ENCODE measurements at regions not wholly inside any gene's neighbourhood (a gene's known extent, or its start where the extent isn't known, plus 50 kb on each side); places are given as distances from the start of the nearest gene placed in this dataset.

DNA sequence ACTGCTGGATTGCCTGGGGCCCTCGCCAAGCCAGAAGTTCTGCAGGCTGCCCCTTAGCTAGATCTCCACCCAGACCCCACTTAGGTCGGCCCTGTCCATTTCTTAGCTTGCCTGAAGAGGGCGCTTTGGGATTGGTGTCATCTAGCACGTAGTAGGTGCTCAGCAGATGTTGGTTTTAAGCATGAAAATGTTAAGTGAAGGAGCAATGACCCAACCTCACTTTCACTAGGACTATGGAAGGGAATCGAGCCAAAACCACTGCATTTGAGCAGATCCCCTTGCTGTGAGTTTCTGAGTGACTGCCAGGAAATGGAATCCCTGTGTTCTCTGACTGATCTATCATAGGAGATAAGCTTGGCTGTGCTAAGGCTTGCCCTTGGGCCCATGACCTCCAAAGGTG, 131.7 kb upstream of the EEPD1 start:
- TF ChIP-seq, protein P1, sequence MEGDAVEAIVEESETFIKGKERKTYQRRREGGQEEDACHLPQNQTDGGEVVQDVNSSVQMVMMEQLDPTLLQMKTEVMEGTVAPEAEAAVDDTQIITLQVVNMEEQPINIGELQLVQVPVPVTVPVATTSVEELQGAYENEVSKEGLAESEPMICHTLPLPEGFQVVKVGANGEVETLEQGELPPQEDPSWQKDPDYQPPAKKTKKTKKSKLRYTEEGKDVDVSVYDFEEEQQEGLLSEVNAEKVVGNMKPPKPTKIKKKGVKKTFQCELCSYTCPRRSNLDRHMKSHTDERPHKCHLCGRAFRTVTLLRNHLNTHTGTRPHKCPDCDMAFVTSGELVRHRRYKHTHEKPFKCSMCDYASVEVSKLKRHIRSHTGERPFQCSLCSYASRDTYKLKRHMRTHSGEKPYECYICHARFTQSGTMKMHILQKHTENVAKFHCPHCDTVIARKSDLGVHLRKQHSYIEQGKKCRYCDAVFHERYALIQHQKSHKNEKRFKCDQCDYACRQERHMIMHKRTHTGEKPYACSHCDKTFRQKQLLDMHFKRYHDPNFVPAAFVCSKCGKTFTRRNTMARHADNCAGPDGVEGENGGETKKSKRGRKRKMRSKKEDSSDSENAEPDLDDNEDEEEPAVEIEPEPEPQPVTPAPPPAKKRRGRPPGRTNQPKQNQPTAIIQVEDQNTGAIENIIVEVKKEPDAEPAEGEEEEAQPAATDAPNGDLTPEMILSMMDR (IDR thresholded peaks at IDR 0.05) = peak in 3 of 6 experiments; percentile 7 to 25 (median 22)
- TF ChIP-seq POLR2AphosphoS5 (IDR thresholded peaks at IDR 0.05) (no peak), POLR2A (IDR thresholded peaks at IDR 0.05) (no peak), EP300 (IDR thresholded peaks at IDR 0.05) (no peak)

All from upper lobe of left lung (tissue), 4 donors.